Loucy (cell line): ENCODE measurements at regions not wholly inside any gene's neighbourhood (a gene's known extent, or its start where the extent isn't known, plus 50 kb on each side); places are given as distances from the start of the nearest gene placed in this dataset.

ENCODE experiments used
- H2AFZ ChIP-seq: fragments of 200-600 bp; sonication (generic); 2 replicates; pipeline ENCODE4 v1.6.0; 2016; ENCODE audit warnings: antibody characterized with exemption, mild to moderate bottlenecking, low read length, moderate library complexity
- H3F3A ChIP-seq: fragments of 200-600 bp; 2 replicates; pipeline ENCODE4 v1.6.0; 2016; ENCODE audit warnings: antibody characterized with exemption, low read depth, mild to moderate bottlenecking
- H3K27me3 ChIP-seq: fragments of 200-600 bp; sonication (generic); 2 replicates; pipeline ENCODE4 v1.6.1; 2014; ENCODE audit warnings: low read length, mild to moderate bottlenecking; ENCODE audit not compliant: insufficient read depth, poor library complexity, severe bottlenecking
- H3K36me3 ChIP-seq: fragments of 200-600 bp; sonication (generic); 2 replicates; pipeline ENCODE4 v1.6.1; 2016; ENCODE audit warnings: low read length; ENCODE audit not compliant: insufficient read depth
- H3K4me1 ChIP-seq: fragments of 200-600 bp; sonication (generic); 2 replicates; pipeline ENCODE4 v1.5.1; 2014; ENCODE audit warnings: low read length, mild to moderate bottlenecking; ENCODE audit not compliant: insufficient read depth, poor library complexity, severe bottlenecking
- H3K4me2 ChIP-seq: fragments of 200-600 bp; sonication (generic); 2 replicates; pipeline ENCODE4 v1.6.0; 2014; ENCODE audit warnings: antibody characterized with exemption, low read length, low read depth, mild to moderate bottlenecking; ENCODE audit not compliant: poor library complexity, severe bottlenecking
- H3K4me3 ChIP-seq: fragments of 200-600 bp; sonication (generic); 2 replicates; pipeline ENCODE4 v1.5.1; 2014; ENCODE audit warnings: low read length, mild to moderate bottlenecking, mixed read lengths; ENCODE audit not compliant: poor library complexity, severe bottlenecking
- H3K79me2 ChIP-seq: fragments of 200-600 bp; sonication (generic); 2 replicates; pipeline ENCODE4 v1.6.1; 2014; ENCODE audit warnings: low read length; ENCODE audit not compliant: insufficient read depth
- H3K9ac ChIP-seq: fragments of 200-600 bp; sonication (generic); 2 replicates; pipeline ENCODE4 v1.6.0; 2014; ENCODE audit warnings: mild to moderate bottlenecking, low read depth, low read length, moderate library complexity; ENCODE audit not compliant: poor library complexity, severe bottlenecking
- H3K9me2 ChIP-seq: fragments of 200-600 bp; sonication (generic); replicated peaks from 2 replicates; pipeline ENCODE4 v1.6.1; 2016; ENCODE audit warnings: low read depth, low read length, mixed read lengths
- H3K9me3 ChIP-seq: fragments of 200-600 bp; sonication (generic); 2 replicates; pipeline ENCODE4 v1.6.1; 2014; ENCODE audit warnings: mild to moderate bottlenecking, antibody characterized with exemption, low read length, low read depth; ENCODE audit not compliant: insufficient read depth
- H4K20me1 ChIP-seq: fragments of 200-600 bp; sonication (generic); 2 replicates; pipeline ENCODE4 v1.6.0; 2014; ENCODE audit warnings: antibody characterized with exemption, low read length, mild to moderate bottlenecking; ENCODE audit not compliant: insufficient read depth, poor library complexity, severe bottlenecking
- EZH2phosphoT487 ChIP-seq: fragments of 200-600 bp; IDR thresholded peaks from 2 replicates; pipeline ENCODE4 v1.6.1; 2018; ENCODE audit warnings: antibody characterized with exemption, mild to moderate bottlenecking, moderate library complexity, borderline replicate concordance
- TF ChIP-seq, protein P1 (sequence below): fragments of 200-600 bp; sonication (generic); conservative IDR thresholded peaks from 2 replicates; pipeline ENCODE4 v1.5.1; 2014; ENCODE audit warnings: mild to moderate bottlenecking, antibody characterized with exemption, low read length

DNA sequence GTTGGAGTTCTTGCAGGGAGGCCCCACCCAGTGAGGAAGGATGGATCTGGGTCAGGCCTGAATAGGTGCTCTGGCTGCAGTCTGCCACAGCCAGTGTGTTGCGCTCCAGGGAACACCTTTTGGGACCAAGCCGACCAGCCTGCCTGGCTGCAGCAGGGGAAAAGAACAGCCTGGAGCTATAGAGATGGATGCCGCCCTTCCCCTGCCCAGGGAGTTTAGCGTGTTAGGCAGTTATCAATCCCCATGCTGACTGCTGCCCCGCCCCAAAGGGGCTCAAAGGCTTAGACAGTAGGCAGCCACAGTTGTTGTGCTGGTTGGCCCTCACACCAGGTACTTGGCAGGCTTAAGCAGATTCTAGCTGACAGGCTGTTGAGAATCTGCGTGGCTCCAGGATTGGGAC lies 153.4 kb upstream of the ADAMTS19 start:
- no peak overlapping the region for H3K4me2 ChIP-seq
- no peaks in the 10 kb centered on the region for H3K9me2 ChIP-seq
- H3K27me3 ChIP-seq: no peaks in the 10 kb centered on the region
- no peak overlapping the region for H3K4me3 ChIP-seq
- no peak overlapping the region for H2AFZ ChIP-seq
- no peaks in the 10 kb centered on the region for H3K79me2 ChIP-seq
- no peaks in the 10 kb centered on the region for H3F3A ChIP-seq
- H4K20me1 ChIP-seq: no peaks in the 10 kb centered on the region
- H3K9me3 ChIP-seq: no peaks in the 10 kb centered on the region
- TF ChIP-seq, protein P1, sequence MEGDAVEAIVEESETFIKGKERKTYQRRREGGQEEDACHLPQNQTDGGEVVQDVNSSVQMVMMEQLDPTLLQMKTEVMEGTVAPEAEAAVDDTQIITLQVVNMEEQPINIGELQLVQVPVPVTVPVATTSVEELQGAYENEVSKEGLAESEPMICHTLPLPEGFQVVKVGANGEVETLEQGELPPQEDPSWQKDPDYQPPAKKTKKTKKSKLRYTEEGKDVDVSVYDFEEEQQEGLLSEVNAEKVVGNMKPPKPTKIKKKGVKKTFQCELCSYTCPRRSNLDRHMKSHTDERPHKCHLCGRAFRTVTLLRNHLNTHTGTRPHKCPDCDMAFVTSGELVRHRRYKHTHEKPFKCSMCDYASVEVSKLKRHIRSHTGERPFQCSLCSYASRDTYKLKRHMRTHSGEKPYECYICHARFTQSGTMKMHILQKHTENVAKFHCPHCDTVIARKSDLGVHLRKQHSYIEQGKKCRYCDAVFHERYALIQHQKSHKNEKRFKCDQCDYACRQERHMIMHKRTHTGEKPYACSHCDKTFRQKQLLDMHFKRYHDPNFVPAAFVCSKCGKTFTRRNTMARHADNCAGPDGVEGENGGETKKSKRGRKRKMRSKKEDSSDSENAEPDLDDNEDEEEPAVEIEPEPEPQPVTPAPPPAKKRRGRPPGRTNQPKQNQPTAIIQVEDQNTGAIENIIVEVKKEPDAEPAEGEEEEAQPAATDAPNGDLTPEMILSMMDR: no peak
- TF ChIP-seq EZH2phosphoT487: no peak
- no peak overlapping the region for H3K9ac ChIP-seq
- H3K36me3 ChIP-seq: no peaks in the 10 kb centered on the region
- no peaks in the 10 kb centered on the region for H3K4me1 ChIP-seq

DNA sequence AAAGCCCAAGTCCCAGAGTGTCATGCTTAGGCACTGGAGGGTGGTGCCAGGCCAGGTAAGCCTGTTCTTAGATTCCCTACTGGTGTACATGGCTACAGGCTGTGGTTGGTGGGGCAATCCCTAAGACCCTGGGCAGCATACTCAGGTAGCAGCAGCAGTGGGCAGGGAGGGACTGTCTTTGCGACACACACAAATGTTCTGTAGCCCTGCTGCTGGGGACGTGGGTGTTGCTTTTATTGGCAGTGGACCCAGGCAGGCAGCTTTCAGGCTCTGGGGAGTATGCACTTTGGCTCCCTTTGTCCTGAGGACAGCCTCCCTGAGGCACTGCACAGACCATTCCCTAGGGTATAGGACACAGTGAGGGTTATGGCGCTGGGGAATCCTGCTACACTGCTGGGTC lies 137.1 kb upstream of the ADAMTS19 start:
- Histone ChIP-seq H3K4me3 (no peak overlapping the region), H2AFZ (no peak overlapping the region), H3F3A (no peaks in the 10 kb centered on the region), H4K20me1 (no peaks in the 10 kb centered on the region), H3K36me3 (no peaks in the 10 kb centered on the region), H3K79me2 (no peaks in the 10 kb centered on the region), H3K27me3 (no peaks in the 10 kb centered on the region), H3K9me2 (no peaks in the 10 kb centered on the region), H3K4me1 (no peaks in the 10 kb centered on the region), H3K4me2 (no peak overlapping the region), H3K9me3 (no peaks in the 10 kb centered on the region), H3K9ac (no peak overlapping the region)
- no peak for TF ChIP-seq EZH2phosphoT487
- TF ChIP-seq, protein P1: no peak

DNA sequence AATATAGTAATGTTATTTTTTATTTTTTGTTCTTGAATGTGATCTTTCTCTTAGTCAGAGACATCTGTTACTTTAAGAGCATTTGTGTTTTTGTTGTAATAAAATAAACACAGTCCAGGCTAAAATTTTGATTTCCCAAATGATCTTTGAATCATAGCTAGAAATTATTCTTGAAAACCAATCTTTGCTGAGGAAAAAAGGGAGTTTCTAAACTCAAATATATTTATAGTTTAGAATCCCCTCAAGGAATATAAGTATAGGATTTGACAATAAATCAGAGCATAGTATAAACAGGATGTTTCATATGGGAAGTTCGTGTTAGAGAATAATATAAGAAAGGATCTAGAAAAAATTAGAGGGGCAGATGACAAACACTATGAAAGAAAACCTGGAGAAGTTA lies 118.8 kb upstream of the ADAMTS19 start:
- Histone ChIP-seq H3K4me3 (no peak overlapping the region), H3K4me1 (peaks cover 3% of the 10 kb centered on the region), H3K36me3 (no peaks in the 10 kb centered on the region), H3K4me2 (no peak overlapping the region), H3K9ac (no peak overlapping the region), H3K79me2 (no peaks in the 10 kb centered on the region), H3K27me3 (no peaks in the 10 kb centered on the region), H4K20me1 (no peaks in the 10 kb centered on the region), H3K9me3 (no peaks in the 10 kb centered on the region), H3F3A (no peaks in the 10 kb centered on the region), H2AFZ (no peak overlapping the region), H3K9me2 (no peaks in the 10 kb centered on the region)
- TF ChIP-seq, protein P1: no peak
- no peak for TF ChIP-seq EZH2phosphoT487
